HEK293 (cell line): ENCODE measurements at regions not wholly inside any gene's neighbourhood (a gene's known extent, or its start where the extent isn't known, plus 50 kb on each side); places are given as distances from the start of the nearest gene placed in this dataset.

Source experiments
- GLIS1 ChIP-seq: fragments of 450-650 bp; formaldehyde crosslinking; IDR thresholded peaks from 2 replicates; pipeline ENCODE4 v1.5.1; 2016; ENCODE audit warnings: missing biosample characterization, missing genetic modification characterization
- SETDB1 ChIP-seq: IDR thresholded peaks from one replicate; pipeline ENCODE4 v1.6.1; 2017; ENCODE audit warnings: mild to moderate bottlenecking, low read length, moderate library complexity, mixed read lengths; ENCODE audit not compliant: insufficient read length
- SP7 ChIP-seq: fragments of 450-650 bp; formaldehyde crosslinking; IDR thresholded peaks from 2 replicates; pipeline ENCODE4 v1.5.1; 2016; ENCODE audit warnings: missing biosample characterization, missing genetic modification characterization
- ZEB2 ChIP-seq: fragments of 450-650 bp; formaldehyde crosslinking; IDR thresholded peaks from 2 replicates; pipeline ENCODE4 v1.5.1; 2016; ENCODE audit warnings: missing biosample characterization, missing genetic modification characterization
- ZNF10 ChIP-seq: fragments of 450-650 bp; formaldehyde crosslinking; IDR thresholded peaks from 2 replicates; pipeline ENCODE4 v1.5.1; 2017; ENCODE audit warnings: missing biosample characterization, missing genetic modification characterization
- ZNF175 ChIP-seq: fragments of 450-650 bp; formaldehyde crosslinking; IDR thresholded peaks from 2 replicates; pipeline ENCODE4 v1.5.1; 2016; ENCODE audit warnings: missing biosample characterization, missing genetic modification characterization
- ZNF24 ChIP-seq: fragments of 450-650 bp; formaldehyde crosslinking; IDR thresholded peaks from 2 replicates; pipeline ENCODE4 v1.5.1; 2016; ENCODE audit warnings: missing biosample characterization, missing genetic modification characterization
- ZSCAN30 ChIP-seq: fragments of 450-650 bp; IDR thresholded peaks from 2 replicates; pipeline ENCODE4 v1.5.1; 2018; ENCODE audit warnings: missing biosample characterization, mild to moderate bottlenecking, missing genetic modification characterization, moderate library complexity
- TF ChIP-seq, protein P1 (sequence below): fragments of 450-650 bp; formaldehyde crosslinking; IDR thresholded peaks from 2 replicates; pipeline ENCODE4 v1.5.1; 2016; ENCODE audit warnings: missing biosample characterization, missing genetic modification characterization
- TF ChIP-seq, protein P2 (sequence below): fragments of 450-650 bp; formaldehyde crosslinking; IDR thresholded peaks from 2 replicates; pipeline ENCODE4 v1.5.1; 2016; ENCODE audit warnings: missing biosample characterization, missing genetic modification characterization
- TF ChIP-seq, protein P3 (sequence below): sonication (generic); formaldehyde crosslinking; IDR thresholded peaks from 2 replicates; pipeline ENCODE4 v1.8.1; 2022; ENCODE audit warnings: mild to moderate bottlenecking, moderate library complexity, missing genetic modification reagents
- TF ChIP-seq, protein P4 (sequence below): fragments of 450-650 bp; formaldehyde crosslinking; IDR thresholded peaks from 2 replicates; pipeline ENCODE4 v1.5.0; 2017; ENCODE audit warnings: missing biosample characterization, missing genetic modification characterization, borderline replicate concordance

DNA sequence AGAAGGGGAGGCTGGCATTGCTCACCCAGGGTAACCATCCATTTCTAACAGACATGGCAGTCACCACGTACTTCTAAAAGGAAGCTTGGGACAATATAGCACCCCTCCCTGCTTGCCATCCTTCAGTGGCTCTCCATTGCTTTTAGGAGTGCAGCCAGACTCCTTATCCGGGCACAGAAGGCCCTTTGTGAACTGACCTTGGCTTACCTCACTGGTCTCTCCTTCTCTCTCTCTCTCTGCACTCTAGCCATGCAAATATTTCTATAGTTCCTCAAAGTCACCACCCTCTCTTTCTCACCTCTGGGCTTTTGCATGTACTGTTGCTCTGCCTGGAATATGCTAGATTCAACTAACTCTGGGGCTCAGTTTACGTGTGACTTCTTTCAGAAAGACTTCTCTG is 301.1 kb downstream of the SHQ1 start:
- TF ChIP-seq, protein P1, sequence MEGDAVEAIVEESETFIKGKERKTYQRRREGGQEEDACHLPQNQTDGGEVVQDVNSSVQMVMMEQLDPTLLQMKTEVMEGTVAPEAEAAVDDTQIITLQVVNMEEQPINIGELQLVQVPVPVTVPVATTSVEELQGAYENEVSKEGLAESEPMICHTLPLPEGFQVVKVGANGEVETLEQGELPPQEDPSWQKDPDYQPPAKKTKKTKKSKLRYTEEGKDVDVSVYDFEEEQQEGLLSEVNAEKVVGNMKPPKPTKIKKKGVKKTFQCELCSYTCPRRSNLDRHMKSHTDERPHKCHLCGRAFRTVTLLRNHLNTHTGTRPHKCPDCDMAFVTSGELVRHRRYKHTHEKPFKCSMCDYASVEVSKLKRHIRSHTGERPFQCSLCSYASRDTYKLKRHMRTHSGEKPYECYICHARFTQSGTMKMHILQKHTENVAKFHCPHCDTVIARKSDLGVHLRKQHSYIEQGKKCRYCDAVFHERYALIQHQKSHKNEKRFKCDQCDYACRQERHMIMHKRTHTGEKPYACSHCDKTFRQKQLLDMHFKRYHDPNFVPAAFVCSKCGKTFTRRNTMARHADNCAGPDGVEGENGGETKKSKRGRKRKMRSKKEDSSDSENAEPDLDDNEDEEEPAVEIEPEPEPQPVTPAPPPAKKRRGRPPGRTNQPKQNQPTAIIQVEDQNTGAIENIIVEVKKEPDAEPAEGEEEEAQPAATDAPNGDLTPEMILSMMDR, result no peak
- no peak for TF ChIP-seq GLIS1 (tag by site-specific recombination)
- TF ChIP-seq SETDB1, result no peak
- TF ChIP-seq, protein P2, sequence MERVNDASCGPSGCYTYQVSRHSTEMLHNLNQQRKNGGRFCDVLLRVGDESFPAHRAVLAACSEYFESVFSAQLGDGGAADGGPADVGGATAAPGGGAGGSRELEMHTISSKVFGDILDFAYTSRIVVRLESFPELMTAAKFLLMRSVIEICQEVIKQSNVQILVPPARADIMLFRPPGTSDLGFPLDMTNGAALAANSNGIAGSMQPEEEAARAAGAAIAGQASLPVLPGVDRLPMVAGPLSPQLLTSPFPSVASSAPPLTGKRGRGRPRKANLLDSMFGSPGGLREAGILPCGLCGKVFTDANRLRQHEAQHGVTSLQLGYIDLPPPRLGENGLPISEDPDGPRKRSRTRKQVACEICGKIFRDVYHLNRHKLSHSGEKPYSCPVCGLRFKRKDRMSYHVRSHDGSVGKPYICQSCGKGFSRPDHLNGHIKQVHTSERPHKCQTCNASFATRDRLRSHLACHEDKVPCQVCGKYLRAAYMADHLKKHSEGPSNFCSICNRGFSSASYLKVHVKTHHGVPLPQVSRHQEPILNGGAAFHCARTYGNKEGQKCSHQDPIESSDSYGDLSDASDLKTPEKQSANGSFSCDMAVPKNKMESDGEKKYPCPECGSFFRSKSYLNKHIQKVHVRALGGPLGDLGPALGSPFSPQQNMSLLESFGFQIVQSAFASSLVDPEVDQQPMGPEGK (tag by site-specific recombination), result no peak
- TF ChIP-seq, protein P3, sequence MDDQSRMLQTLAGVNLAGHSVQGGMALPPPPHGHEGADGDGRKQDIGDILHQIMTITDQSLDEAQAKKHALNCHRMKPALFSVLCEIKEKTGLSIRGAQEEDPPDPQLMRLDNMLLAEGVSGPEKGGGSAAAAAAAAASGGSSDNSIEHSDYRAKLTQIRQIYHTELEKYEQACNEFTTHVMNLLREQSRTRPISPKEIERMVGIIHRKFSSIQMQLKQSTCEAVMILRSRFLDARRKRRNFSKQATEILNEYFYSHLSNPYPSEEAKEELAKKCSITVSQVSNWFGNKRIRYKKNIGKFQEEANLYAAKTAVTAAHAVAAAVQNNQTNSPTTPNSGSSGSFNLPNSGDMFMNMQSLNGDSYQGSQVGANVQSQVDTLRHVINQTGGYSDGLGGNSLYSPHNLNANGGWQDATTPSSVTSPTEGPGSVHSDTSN (CRISPR knock-in tag), result no peak
- no peak for TF ChIP-seq ZNF24 (tag by site-specific recombination)
- no peak for TF ChIP-seq ZNF175 (tag by site-specific recombination)
- TF ChIP-seq ZEB2, result no peak
- no peak for TF ChIP-seq SP7 (tag by site-specific recombination)
- TF ChIP-seq, protein P4, sequence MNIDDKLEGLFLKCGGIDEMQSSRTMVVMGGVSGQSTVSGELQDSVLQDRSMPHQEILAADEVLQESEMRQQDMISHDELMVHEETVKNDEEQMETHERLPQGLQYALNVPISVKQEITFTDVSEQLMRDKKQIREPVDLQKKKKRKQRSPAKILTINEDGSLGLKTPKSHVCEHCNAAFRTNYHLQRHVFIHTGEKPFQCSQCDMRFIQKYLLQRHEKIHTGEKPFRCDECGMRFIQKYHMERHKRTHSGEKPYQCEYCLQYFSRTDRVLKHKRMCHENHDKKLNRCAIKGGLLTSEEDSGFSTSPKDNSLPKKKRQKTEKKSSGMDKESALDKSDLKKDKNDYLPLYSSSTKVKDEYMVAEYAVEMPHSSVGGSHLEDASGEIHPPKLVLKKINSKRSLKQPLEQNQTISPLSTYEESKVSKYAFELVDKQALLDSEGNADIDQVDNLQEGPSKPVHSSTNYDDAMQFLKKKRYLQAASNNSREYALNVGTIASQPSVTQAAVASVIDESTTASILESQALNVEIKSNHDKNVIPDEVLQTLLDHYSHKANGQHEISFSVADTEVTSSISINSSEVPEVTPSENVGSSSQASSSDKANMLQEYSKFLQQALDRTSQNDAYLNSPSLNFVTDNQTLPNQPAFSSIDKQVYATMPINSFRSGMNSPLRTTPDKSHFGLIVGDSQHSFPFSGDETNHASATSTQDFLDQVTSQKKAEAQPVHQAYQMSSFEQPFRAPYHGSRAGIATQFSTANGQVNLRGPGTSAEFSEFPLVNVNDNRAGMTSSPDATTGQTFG, result no peak
- no peak for TF ChIP-seq ZNF10
- TF ChIP-seq ZSCAN30, result no peak
